ENCODE measurements at regions not wholly inside any gene's neighbourhood (a gene's known extent, or its start where the extent isn't known, plus 50 kb on each side); places are given as distances from the start of the nearest gene placed in this dataset.
A peak's percentile ranks its signal among the peaks of the same experiment; 100 is the strongest.

GRCh38 chr6:165096209-165096608, 213.2 kb downstream of the C6orf118 start:
- ATAC-seq (replicated peaks in 6 of 8), result no peak
- 20 to 100% (median 88%) methylated on average over 1 to 4 of the region's 5 CpGs; no CpG with 5 or more reads in 3 of the 10 experiments for WGBS, 10 experiments
- H3K27ac ChIP-seq, result no peak overlapping the region
- in situ Hi-C loops (cut with MboI; ENCODE audit: low pct_unique_long_range_greater_than_20kb in 2 of 9, low sequenced_read_pairs in 9 of 9, unreplicated experiment in 9 of 9), result no loop called here
- no peak overlapping the region for H3K4me3 ChIP-seq
- H3K4me1 ChIP-seq (replicated peaks in 1 of 2), result no peaks in the 10 kb centered on the region

- Histone ChIP-seq H3K4me1 (replicated peaks in 1 of 2) (peaks cover 0 to 2% of the 10 kb centered on the region in 2 donors), H3K27ac (no peak overlapping the region), H3K4me3 (no peak overlapping the region)
- 76 to 100% (median 93%) methylated on average over 2 to 6 of the region's 6 CpGs for WGBS, 10 experiments
- ATAC-seq (replicated peaks in 6 of 8), result no peak
- in situ Hi-C loops (cut with MboI; ENCODE audit: low pct_unique_long_range_greater_than_20kb in 2 of 9, low sequenced_read_pairs in 9 of 9, unreplicated experiment in 9 of 9), result no loop called here
These were observed 216.4 kb downstream of the C6orf118 start for GRCh38 chr6:165092881-165093595.

GRCh38 chr6:165091121-165091785, 218.2 kb downstream of the C6orf118 start:
- ATAC-seq (replicated peaks in 6 of 8), result no peak
- in situ Hi-C loops (cut with MboI; ENCODE audit: low pct_unique_long_range_greater_than_20kb in 2 of 9, low sequenced_read_pairs in 9 of 9, unreplicated experiment in 9 of 9), result no loop called here
- Histone ChIP-seq H3K4me3 (no peak overlapping the region), H3K27ac (no peak overlapping the region), H3K4me1 (replicated peaks in 1 of 2) (peaks cover 0 to 2% of the 10 kb centered on the region in 2 donors)
- WGBS, 10 experiments, result 6 to 88% (median 65%) methylated on average over 1 to 8 of the region's 8 CpGs

- H3K4me1 ChIP-seq (replicated peaks in 1 of 2), result peaks cover 0 to 2% of the 10 kb centered on the region in 2 donors
- 0 to 100% (median 90%) methylated on average over 1 to 8 of the region's 8 CpGs; no CpG with 5 or more reads in 2 of the 10 experiments for WGBS, 10 experiments
- no peak overlapping the region for H3K4me3 ChIP-seq
- H3K27ac ChIP-seq, result no peak overlapping the region
- in situ Hi-C loops (cut with MboI; ENCODE audit: low pct_unique_long_range_greater_than_20kb in 2 of 9, low sequenced_read_pairs in 9 of 9, unreplicated experiment in 9 of 9), result no loop called here
- ATAC-seq (replicated peaks in 6 of 8), result peak in 1 of 8 experiments; percentile 76
These were observed 219.2 kb downstream of the C6orf118 start for GRCh38 chr6:165090242-165090641.

- WGBS, 10 experiments, result 45 to 100% (median 75%) methylated on average over 1 to 3 of the region's 3 CpGs; no CpG with 5 or more reads in 3 of the 10 experiments
- Histone ChIP-seq H3K4me3 (no peak overlapping the region), H3K27ac (no peak overlapping the region), H3K4me1 (replicated peaks in 1 of 2) (peaks cover 0 to 2% of the 10 kb centered on the region in 2 donors)
- ATAC-seq (replicated peaks in 6 of 8), result no peak
- in situ Hi-C loops (cut with MboI; ENCODE audit: low pct_unique_long_range_greater_than_20kb in 2 of 9, low sequenced_read_pairs in 9 of 9, unreplicated experiment in 9 of 9), result no loop called here
These were observed 222.6 kb downstream of the C6orf118 start for GRCh38 chr6:165086814-165087213.

- WGBS, 10 experiments, result 38 to 100% (median 93%) methylated on average over 1 to 2 of the region's 2 CpGs; no CpG with 5 or more reads in 2 of the 10 experiments
- no peaks in the 10 kb centered on the region for H3K4me1 ChIP-seq (replicated peaks in 1 of 2)
- H3K4me3 ChIP-seq, result no peak overlapping the region
- in situ Hi-C loops (cut with MboI; ENCODE audit: low pct_unique_long_range_greater_than_20kb in 2 of 9, low sequenced_read_pairs in 9 of 9, unreplicated experiment in 9 of 9), result no loop called here
- no peak overlapping the region for H3K27ac ChIP-seq
- ATAC-seq (replicated peaks in 6 of 8), result no peak
These were observed 226.8 kb downstream of the C6orf118 start for GRCh38 chr6:165082636-165083035.

GRCh38 chr6:165081944-165082532, 227.4 kb downstream of the C6orf118 start:
- in situ Hi-C loops (cut with MboI; ENCODE audit: low pct_unique_long_range_greater_than_20kb in 2 of 9, low sequenced_read_pairs in 9 of 9, unreplicated experiment in 9 of 9), result no loop called here
- no peak for ATAC-seq (replicated peaks in 6 of 8)
- Histone ChIP-seq H3K27ac (no peak overlapping the region), H3K4me1 (replicated peaks in 1 of 2) (no peaks in the 10 kb centered on the region), H3K4me3 (no peak overlapping the region)
- 29 to 96% (median 90%) methylated on average over 1 to 8 of the region's 9 CpGs; no CpG with 5 or more reads in 2 of the 10 experiments for WGBS, 10 experiments

- in situ Hi-C loops (cut with MboI; ENCODE audit: low pct_unique_long_range_greater_than_20kb in 2 of 9, low sequenced_read_pairs in 9 of 9, unreplicated experiment in 9 of 9), result no loop called here
These were observed 231.5 kb downstream of the C6orf118 start for GRCh38 chr6:165077876-165078275.

GRCh38 chr6:165071906-165072305, 237.5 kb downstream of the C6orf118 start:
- 58 to 100% (median 75%) methylated on average over 1 to 4 of the region's 4 CpGs; no CpG with 5 or more reads in 1 of the 10 experiments for WGBS, 10 experiments
- Histone ChIP-seq H3K27ac (no peak overlapping the region), H3K4me1 (replicated peaks in 1 of 2) (peaks cover 4 to 6% of the 10 kb centered on the region in 2 donors), H3K4me3 (no peak overlapping the region)
- in situ Hi-C loops (cut with MboI; ENCODE audit: low pct_unique_long_range_greater_than_20kb in 2 of 9, low sequenced_read_pairs in 9 of 9, unreplicated experiment in 9 of 9), result no loop called here
- ATAC-seq (replicated peaks in 6 of 8), result no peak

More at GRCh38 chr6:165077876-165078275, 231.5 kb downstream of the C6orf118 start:
- WGBS, 10 experiments, result 38 to 100% (median 83%) methylated on average over 1 to 2 of the region's 2 CpGs; no CpG with 5 or more reads in 1 of the 10 experiments
- Histone ChIP-seq H3K4me1 (replicated peaks in 1 of 2) (peaks cover 4 to 6% of the 10 kb centered on the region in 2 donors), H3K4me3 (no peak overlapping the region), H3K27ac (no peak overlapping the region)
- ATAC-seq (replicated peaks in 6 of 8), result no peak

- Histone ChIP-seq H3K4me3 (no peak overlapping the region), H3K4me1 (replicated peaks in 1 of 2) (no peaks in the 10 kb centered on the region), H3K27ac (no peak overlapping the region)
- peak in 2 of 8 experiments; percentile 82 to 88 for ATAC-seq (replicated peaks in 6 of 8)
- in situ Hi-C loops (cut with MboI; ENCODE audit: low pct_unique_long_range_greater_than_20kb in 2 of 9, low sequenced_read_pairs in 9 of 9, unreplicated experiment in 9 of 9), result no loop called here
- 0 to 85% (median 54%) methylated on average over 1 to 3 of the region's 3 CpGs; no CpG with 5 or more reads in 2 of the 10 experiments for WGBS, 10 experiments
These were observed 248.7 kb downstream of the C6orf118 start for GRCh38 chr6:165060720-165061119.

- Histone ChIP-seq H3K27ac (no peak overlapping the region), H3K4me1 (replicated peaks in 1 of 2) (peaks cover 0 to 6% of the 10 kb centered on the region in 2 donors), H3K4me3 (no peak overlapping the region)
- WGBS, 10 experiments, result 29 to 100% (median 77%) methylated on average over 1 to 3 of the region's 3 CpGs; no CpG with 5 or more reads in 1 of the 10 experiments
- no peak for ATAC-seq (replicated peaks in 6 of 8)
- in situ Hi-C loops (cut with MboI; ENCODE audit: low pct_unique_long_range_greater_than_20kb in 2 of 9, low sequenced_read_pairs in 9 of 9, unreplicated experiment in 9 of 9), result loop anchor here in 1 of 9 experiments (10.0 kb wide), 1 partner anchor 176 kb away; no protein-coding TSS in a partner anchor
These were observed 250.4 kb downstream of the C6orf118 start for GRCh38 chr6:165059032-165059431.

GRCh38 chr6:165056292-165056691, 253.1 kb downstream of the C6orf118 start:
- no peak for ATAC-seq (replicated peaks in 6 of 8)
- H3K4me3 ChIP-seq, result no peak overlapping the region
- 68 to 100% (median 92%) methylated on average over 2 to 10 of the region's 11 CpGs; no CpG with 5 or more reads in 2 of the 10 experiments for WGBS, 10 experiments
- H3K4me1 ChIP-seq (replicated peaks in 1 of 2), result peaks cover 0 to 13% of the 10 kb centered on the region in 2 donors
- no peak overlapping the region for H3K27ac ChIP-seq
- in situ Hi-C loops (cut with MboI; ENCODE audit: low pct_unique_long_range_greater_than_20kb in 2 of 9, low sequenced_read_pairs in 9 of 9, unreplicated experiment in 9 of 9), result loop anchor here in 1 of 9 experiments (10.0 kb wide), 1 partner anchor 179 kb away; no protein-coding TSS in a partner anchor

GRCh38 chr6:165055231-165055630, 254.2 kb downstream of the C6orf118 start:
- Histone ChIP-seq H3K27ac (no peak overlapping the region), H3K4me1 (replicated peaks in 1 of 2) (peaks cover 0 to 13% of the 10 kb centered on the region in 2 donors), H3K4me3 (no peak overlapping the region)
- ATAC-seq (replicated peaks in 6 of 8), result peak in 2 of 8 experiments; percentile 76 to 92
- WGBS, 10 experiments, result 14 to 90% (median 71%) methylated on average over 1 to 4 of the region's 5 CpGs; no CpG with 5 or more reads in 1 of the 10 experiments
- in situ Hi-C loops (cut with MboI; ENCODE audit: low pct_unique_long_range_greater_than_20kb in 2 of 9, low sequenced_read_pairs in 9 of 9, unreplicated experiment in 9 of 9), result loop anchor here in 1 of 9 experiments (10.0 kb wide), 1 partner anchor 180 kb away; no protein-coding TSS in a partner anchor
